Astrocyte (in vitro differentiated cells and primary cell): ENCODE measurements at regions not wholly inside any gene's neighbourhood (a gene's known extent, or its start where the extent isn't known, plus 50 kb on each side); places are given as distances from the start of the nearest gene placed in this dataset.

Source experiments
- EZH2 ChIP-seq: IDR thresholded peaks from 2 replicates; pipeline ENCODE4 v1.6.1; 2012; ENCODE audit warnings: mild to moderate bottlenecking, low read length, inconsistent platforms; ENCODE audit not compliant: insufficient read depth
- TF ChIP-seq, protein P1 (sequence below): IDR thresholded peaks from 2 replicates; pipeline ENCODE4 v1.5.1; 2011; ENCODE audit warnings: low read depth, mild to moderate bottlenecking, inconsistent platforms, low read length, moderate library complexity; ENCODE audit not compliant: insufficient read depth

DNA sequence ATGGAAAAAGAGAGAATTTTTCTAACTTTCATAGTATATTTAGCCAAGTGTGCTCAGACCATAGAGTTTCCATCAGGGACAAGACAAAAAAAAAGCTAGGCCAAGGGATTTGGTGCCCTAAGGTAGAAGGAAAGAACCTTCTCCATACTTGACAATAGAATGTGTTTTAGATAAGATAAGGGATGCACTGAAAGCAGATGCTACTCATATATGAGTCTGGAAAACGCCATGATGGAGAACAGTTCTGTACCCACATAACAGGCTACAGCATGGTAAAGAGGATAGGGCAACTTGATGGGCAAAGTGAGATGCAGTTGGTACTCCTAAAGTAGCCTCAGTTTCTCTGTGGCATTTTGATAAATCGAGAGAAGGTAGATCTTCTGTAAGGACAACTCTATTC, 216.4 kb upstream of the NECTIN3 start:
- TF ChIP-seq, protein P1, sequence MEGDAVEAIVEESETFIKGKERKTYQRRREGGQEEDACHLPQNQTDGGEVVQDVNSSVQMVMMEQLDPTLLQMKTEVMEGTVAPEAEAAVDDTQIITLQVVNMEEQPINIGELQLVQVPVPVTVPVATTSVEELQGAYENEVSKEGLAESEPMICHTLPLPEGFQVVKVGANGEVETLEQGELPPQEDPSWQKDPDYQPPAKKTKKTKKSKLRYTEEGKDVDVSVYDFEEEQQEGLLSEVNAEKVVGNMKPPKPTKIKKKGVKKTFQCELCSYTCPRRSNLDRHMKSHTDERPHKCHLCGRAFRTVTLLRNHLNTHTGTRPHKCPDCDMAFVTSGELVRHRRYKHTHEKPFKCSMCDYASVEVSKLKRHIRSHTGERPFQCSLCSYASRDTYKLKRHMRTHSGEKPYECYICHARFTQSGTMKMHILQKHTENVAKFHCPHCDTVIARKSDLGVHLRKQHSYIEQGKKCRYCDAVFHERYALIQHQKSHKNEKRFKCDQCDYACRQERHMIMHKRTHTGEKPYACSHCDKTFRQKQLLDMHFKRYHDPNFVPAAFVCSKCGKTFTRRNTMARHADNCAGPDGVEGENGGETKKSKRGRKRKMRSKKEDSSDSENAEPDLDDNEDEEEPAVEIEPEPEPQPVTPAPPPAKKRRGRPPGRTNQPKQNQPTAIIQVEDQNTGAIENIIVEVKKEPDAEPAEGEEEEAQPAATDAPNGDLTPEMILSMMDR, result no peak
- no peak for TF ChIP-seq EZH2
